IPS DF 6.9 (cell line): ENCODE measurements at regions not wholly inside any gene's neighbourhood (a gene's known extent, or its start where the extent isn't known, plus 50 kb on each side); places are given as distances from the start of the nearest gene placed in this dataset.

ENCODE experiments used
- DNase-seq: peaks from one replicate; pipeline ENCODE4 v3.0.0-alpha.2; 2013; ENCODE audit warnings: low read depth, low spot score
- H3K27ac ChIP-seq: one replicate; pipeline ENCODE4 v1.5.1; 2013; ENCODE audit warnings: low read length, control low read depth
- H3K27me3 ChIP-seq: 2 replicates; pipeline ENCODE4 v1.6.1; 2013; ENCODE audit warnings: mild to moderate bottlenecking, low read length; ENCODE audit not compliant: control insufficient read depth, insufficient read depth
- H3K36me3 ChIP-seq: 2 replicates; pipeline ENCODE4 v1.6.1; 2013; ENCODE audit warnings: low read length; ENCODE audit not compliant: control insufficient read depth, insufficient read depth
- H3K4me1 ChIP-seq: 2 replicates; pipeline ENCODE4 v1.6.1; 2013; ENCODE audit warnings: low read length; ENCODE audit not compliant: control insufficient read depth, insufficient read depth
- H3K4me3 ChIP-seq: 2 replicates; pipeline ENCODE4 v1.5.1; 2013; ENCODE audit warnings: mild to moderate bottlenecking, low read length
- H3K9me3 ChIP-seq: 2 replicates; pipeline ENCODE4 v1.6.1; 2013; ENCODE audit warnings: low read length, inconsistent platforms; ENCODE audit not compliant: control insufficient read depth, insufficient read depth
- WGBS: extraction: QIAGEN DNeasy Blood & Tissue Kit; methylation state at CpG from one replicate; pipeline ENCODE4 v1.1.7; 2013; ENCODE audit warnings: mixed read lengths, missing lambda C conversion rate; ENCODE audit not compliant: insufficient read length, insufficient coverage; 5-methylcytosine and 5-hydroxymethylcytosine counted together

DNA sequence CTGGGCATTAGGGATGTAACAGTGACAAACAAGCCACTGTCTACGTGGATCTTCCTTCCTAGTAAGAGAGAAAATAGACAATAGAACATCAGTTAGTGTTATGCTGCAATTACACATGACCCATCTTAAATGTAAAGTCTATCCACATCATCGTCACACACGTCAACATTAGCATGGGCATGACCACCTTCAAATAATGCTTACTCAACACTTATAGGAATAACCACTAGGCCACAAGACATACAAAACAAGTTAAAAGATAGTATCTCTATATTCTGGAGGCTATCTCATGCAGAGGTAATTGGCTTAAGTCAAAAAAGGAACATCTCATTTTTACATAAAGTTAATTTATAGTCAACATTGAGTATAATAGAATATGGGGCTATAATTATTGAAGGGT, 156.5 kb downstream of the MOXD1 start:
- no CpG with 5 or more reads among the region's 3 CpGs for WGBS
- H3K4me1 ChIP-seq = no peaks in the 10 kb centered on the region
- H3K4me3 ChIP-seq = no peak overlapping the region

DNA sequence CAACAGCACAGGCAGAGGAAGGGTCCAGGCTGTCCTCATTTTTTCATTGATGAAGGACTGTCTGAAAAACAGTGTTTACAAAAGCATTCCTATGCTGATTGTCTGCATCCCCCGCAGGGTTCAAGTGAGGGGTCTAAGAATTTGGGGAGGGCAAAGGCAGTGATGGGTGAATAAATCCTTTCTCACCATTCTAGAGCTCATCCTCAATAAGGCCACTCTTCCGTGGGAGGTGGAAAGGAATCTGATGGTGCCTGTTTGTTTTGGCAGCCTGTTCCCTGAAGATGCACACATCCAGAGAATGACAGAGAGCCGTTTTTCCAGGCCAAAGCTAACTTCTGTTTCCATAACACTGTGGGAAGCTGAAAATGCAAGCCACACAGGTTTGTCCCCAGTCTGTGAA, 164.5 kb downstream of the MOXD1 start:
- H3K9me3 ChIP-seq = no peaks in the 10 kb centered on the region
- no peaks in the 10 kb centered on the region for H3K36me3 ChIP-seq
- no peak overlapping the region for H3K4me3 ChIP-seq
- DNase-seq = no peak
- no peaks in the 10 kb centered on the region for H3K4me1 ChIP-seq
- no CpG with 5 or more reads among the region's 3 CpGs for WGBS
- no peaks in the 10 kb centered on the region for H3K27me3 ChIP-seq
- no peak overlapping the region for H3K27ac ChIP-seq

More for the DNA sequence above, 156.5 kb downstream of the MOXD1 start:
- H3K27me3 ChIP-seq = no peaks in the 10 kb centered on the region
- H3K9me3 ChIP-seq = no peaks in the 10 kb centered on the region
- no peak overlapping the region for H3K27ac ChIP-seq
- no peaks in the 10 kb centered on the region for H3K36me3 ChIP-seq
- no peak for DNase-seq

DNA sequence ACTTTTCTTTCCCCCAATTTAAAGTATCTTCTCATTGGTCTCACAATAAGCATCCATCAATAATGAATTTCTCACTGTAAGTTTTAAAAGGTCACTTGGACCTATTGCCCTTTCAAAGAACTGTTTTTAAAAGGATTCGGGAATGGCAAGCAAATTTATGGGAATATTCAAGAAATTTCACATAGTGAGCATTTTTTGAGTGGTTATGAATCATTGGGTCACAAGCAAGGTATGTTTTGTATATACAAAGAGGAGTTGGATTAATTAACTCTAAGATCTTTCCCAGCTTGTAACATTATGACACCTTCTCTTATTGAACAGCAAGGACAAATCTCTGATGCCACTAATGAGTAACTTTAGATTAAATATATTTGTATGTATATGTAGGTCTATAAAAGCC, 165.0 kb downstream of the MOXD1 start:
- H3K36me3 ChIP-seq = no peaks in the 10 kb centered on the region
- no peaks in the 10 kb centered on the region for H3K4me1 ChIP-seq
- H3K27me3 ChIP-seq = no peaks in the 10 kb centered on the region
- H3K9me3 ChIP-seq = no peaks in the 10 kb centered on the region
- no peak overlapping the region for H3K4me3 ChIP-seq
- no peak for DNase-seq
- no peak overlapping the region for H3K27ac ChIP-seq
- no CpG with 5 or more reads among the region's 1 CpG for WGBS

DNA sequence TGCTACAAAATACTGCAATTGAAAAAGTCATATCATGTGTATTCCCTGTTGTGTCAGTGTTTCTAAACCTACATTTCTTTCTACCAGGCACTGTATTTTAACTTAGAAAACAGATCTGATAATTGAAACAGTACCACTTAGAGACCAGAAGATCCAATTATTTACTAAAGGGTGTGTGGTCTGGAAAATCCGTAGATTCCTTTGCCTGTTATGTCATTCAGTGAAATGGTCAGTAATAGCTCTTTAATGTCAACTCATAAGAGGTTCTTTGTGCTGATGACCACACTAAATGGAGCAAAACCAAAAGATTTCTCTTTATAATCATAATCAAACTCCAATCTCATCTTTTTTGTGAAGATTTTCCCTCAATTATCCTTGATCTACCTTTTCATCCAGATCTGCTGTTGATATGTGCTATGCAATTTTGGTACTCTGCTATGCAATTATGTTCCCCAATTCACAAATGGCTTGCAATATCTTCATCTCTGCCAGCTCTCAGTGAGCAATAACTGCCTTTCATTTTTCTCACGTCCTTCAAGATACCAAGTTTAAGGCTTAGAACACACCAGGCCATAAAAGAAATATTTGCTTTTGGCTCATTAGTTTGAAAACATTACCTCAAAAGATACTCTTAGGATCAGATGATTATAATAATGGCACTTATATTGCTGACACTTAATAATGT, 165.5 kb downstream of the MOXD1 start:
- no CpG with 5 or more reads among the region's 2 CpGs for WGBS

DNA sequence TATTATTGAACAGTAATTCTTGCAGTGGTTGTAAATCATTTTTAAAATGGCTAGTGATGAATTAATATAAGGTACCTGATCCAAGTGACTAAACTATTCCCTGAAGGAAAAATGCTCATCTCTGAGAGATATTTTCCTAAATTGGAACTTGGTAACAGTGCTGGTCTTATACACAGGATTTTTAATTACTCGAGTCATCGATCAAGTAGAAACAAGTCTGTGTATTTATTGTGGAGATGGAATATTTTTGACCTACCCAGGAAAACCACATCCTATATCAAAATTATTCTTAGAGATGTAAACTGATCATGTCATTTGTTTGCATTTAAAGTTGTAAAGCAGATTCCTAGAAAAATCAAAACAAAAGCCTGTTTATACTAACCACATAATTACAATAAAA, 166.9 kb downstream of the MOXD1 start:
- no peaks in the 10 kb centered on the region for H3K9me3 ChIP-seq
- no peaks in the 10 kb centered on the region for H3K27me3 ChIP-seq
- H3K4me3 ChIP-seq = no peak overlapping the region
- no peaks in the 10 kb centered on the region for H3K36me3 ChIP-seq
- H3K4me1 ChIP-seq = no peaks in the 10 kb centered on the region
- no peak for DNase-seq
- no peak overlapping the region for H3K27ac ChIP-seq
- WGBS = no CpG with 5 or more reads among the region's 2 CpGs

More for the DNA sequence above, 165.5 kb downstream of the MOXD1 start:
- Histone ChIP-seq H3K36me3 (no peaks in the 10 kb centered on the region), H3K4me1 (no peaks in the 10 kb centered on the region), H3K27ac (no peak overlapping the region), H3K27me3 (no peaks in the 10 kb centered on the region), H3K9me3 (no peaks in the 10 kb centered on the region), H3K4me3 (no peak overlapping the region)
- no peak for DNase-seq

DNA sequence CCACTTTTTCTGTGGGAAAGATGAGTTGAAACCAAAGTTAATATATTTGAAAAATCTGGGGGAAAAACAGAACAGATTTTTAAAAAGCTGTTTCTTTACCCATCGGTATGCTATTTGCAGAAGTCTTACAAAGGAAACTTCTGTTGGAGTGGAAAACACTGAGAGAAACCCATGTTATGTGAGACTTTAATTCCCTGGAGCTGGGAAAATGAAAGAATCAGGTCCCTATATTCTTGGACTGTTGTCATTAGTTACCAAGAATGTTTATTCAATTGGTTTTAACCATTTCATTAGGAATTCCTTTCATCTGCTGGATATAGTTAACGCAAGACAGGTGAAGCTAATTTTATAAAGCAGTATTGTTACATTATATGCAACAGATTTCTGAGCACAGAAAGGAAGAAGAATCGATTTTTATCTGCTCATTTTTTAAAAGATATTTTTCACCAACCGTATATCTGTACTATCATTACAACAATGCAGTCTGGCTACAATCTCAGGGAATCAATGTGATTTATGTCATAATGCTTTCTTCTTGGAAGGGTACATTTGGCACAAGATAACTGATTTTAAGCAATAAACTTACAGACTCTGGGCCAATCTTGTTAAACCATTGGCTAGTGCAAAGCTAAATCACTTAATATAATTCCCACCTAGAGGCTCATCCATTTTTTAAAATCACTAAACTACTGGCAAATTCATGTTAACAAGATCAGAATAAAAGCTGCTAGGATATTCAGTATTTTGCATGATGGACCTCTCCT, 170.0 kb downstream of the MOXD1 start:
- Histone ChIP-seq H3K36me3 (no peaks in the 10 kb centered on the region), H3K27ac (no peak overlapping the region), H3K4me1 (no peaks in the 10 kb centered on the region), H3K27me3 (no peaks in the 10 kb centered on the region), H3K9me3 (no peaks in the 10 kb centered on the region; the same call in 1 of the 2 replicates), H3K4me3 (no peak overlapping the region)
- WGBS = no CpG with 5 or more reads among the region's 4 CpGs
- no peak for DNase-seq

DNA sequence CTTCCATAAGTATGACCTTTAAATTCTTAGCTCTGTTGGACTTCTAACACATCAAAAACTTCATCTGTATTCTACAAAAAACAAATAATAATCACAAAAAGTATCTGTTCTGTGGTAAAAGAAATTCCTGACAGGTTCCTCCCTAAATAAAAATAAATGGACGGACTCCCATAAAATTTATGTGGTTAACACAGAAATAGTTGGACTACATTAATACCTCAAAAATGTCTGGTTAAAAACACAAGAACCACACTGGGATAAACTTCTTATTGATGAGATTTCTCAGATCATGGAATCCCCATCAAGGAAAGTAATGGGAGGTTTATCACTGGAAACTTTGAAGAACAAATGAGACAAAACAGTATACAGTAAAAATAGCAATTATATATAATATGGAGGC, 172.4 kb downstream of the MOXD1 start:
- no peaks in the 10 kb centered on the region for H3K27me3 ChIP-seq
- no peaks in the 10 kb centered on the region; the same call in 1 of the 2 replicates for H3K9me3 ChIP-seq
- no peak overlapping the region for H3K27ac ChIP-seq
- H3K4me3 ChIP-seq = no peak overlapping the region
- H3K36me3 ChIP-seq = no peaks in the 10 kb centered on the region
- H3K4me1 ChIP-seq = no peaks in the 10 kb centered on the region
- no peak for DNase-seq
- no CpG with 5 or more reads among the region's 1 CpG for WGBS

DNA sequence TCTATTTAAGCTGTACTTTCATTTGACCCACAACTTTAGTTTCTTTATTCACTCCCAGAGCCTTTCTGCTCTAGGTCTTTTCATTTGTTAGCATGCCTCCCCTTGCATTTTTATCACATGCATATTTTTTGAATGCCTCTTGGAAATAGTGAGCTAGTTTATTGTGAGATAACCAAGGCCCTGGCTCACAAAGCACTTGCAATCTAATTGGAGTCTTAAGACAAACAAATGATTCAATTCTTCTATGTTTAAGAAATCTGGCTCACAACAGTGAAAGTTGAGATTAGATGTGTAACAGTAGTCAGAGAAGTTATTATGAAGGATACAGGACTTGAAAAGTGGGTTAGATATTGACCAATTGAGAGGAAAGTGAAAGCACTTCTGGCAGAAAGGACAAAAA, 173.4 kb downstream of the MOXD1 start:
- no peak for DNase-seq
- Histone ChIP-seq H3K27ac (no peak overlapping the region), H3K4me3 (no peak overlapping the region), H3K27me3 (no peaks in the 10 kb centered on the region), H3K9me3 (no peaks in the 10 kb centered on the region; the same call in 1 of the 2 replicates), H3K36me3 (no peaks in the 10 kb centered on the region), H3K4me1 (no peaks in the 10 kb centered on the region)

DNA sequence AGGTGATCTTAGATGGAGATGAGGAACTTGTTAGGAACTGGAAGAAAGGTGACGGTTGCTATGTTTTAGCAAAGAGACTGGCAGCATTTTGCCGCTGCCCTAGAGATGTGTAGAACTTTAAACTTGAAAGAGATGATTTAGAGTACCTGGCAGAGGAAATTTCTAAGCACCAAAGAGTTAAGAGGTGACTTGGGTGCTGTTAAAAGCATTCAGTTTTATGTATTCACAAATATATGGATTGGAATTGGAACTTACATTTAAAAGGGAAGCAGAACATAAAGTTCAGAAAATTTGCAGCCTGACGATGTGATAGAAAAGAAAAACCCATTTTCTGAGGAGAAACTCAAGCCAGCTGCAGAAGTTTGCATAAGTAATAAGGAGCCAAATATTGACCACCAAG, 176.3 kb downstream of the MOXD1 start:
- no peak overlapping the region for H3K27ac ChIP-seq
- no peaks in the 10 kb centered on the region for H3K36me3 ChIP-seq
- no peaks in the 10 kb centered on the region for H3K27me3 ChIP-seq
- no CpG with 5 or more reads among the region's 3 CpGs for WGBS
- no peak overlapping the region for H3K4me3 ChIP-seq
- H3K9me3 ChIP-seq = no peaks in the 10 kb centered on the region; the same call in 1 of the 2 replicates
- no peaks in the 10 kb centered on the region for H3K4me1 ChIP-seq
- DNase-seq = no peak

DNA sequence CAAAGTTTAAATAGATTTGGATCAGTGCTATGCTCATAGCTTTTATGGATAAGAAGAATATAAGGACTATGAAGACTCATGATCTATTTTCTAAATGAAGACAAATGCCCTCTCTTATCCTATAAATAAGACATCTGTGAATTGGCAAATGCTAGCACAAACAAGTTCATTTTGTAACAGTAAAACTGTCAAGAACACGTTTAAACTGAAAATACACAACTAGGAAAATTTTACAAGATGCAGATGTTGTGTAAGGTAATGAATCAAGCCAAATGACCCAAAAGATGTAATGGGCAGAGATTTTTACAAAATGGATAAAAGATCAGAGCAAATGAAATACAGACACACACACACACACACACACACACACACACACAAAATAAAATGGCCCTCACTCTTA, 180.5 kb downstream of the MOXD1 start:
- no CpG with 5 or more reads among the region's 1 CpG for WGBS

DNA sequence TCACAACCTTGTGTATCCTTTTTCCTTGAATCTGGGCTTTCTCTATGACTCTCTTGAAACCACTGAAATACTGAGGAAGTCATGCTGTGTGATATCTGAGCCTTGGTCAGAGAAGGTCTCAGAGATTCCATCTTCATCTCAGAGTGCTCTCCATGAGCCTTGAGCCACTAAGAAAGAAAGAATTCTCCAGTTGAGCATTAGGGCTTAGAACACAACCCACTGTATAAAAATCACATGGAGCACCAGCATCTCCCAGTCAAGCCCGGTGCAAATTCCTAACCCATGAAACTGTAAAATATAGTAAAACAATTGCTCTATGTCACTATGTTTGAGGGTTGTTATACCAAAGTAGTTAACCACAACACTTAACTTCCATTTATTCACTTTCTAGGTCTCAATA, 181.4 kb downstream of the MOXD1 start:
- no CpG with 5 or more reads among the region's 1 CpG for WGBS
- Histone ChIP-seq H3K36me3 (no peaks in the 10 kb centered on the region), H3K4me3 (no peak overlapping the region), H3K4me1 (no peaks in the 10 kb centered on the region), H3K27ac (no peak overlapping the region), H3K27me3 (no peaks in the 10 kb centered on the region), H3K9me3 (no peaks in the 10 kb centered on the region)
- no peak for DNase-seq

More for the DNA sequence above, 180.5 kb downstream of the MOXD1 start:
- Histone ChIP-seq H3K27me3 (no peaks in the 10 kb centered on the region), H3K9me3 (no peaks in the 10 kb centered on the region), H3K27ac (no peak overlapping the region), H3K36me3 (no peaks in the 10 kb centered on the region), H3K4me3 (no peak overlapping the region), H3K4me1 (no peaks in the 10 kb centered on the region)
- DNase-seq = no peak
